Heart left ventricle (tissue), 16 donors: ENCODE measurements at regions not wholly inside any gene's neighbourhood (a gene's known extent, or its start where the extent isn't known, plus 50 kb on each side); places are given as distances from the start of the nearest gene placed in this dataset.

Experiments
- ATAC-seq, 4 donors: fragments of 200-7000 bp; cut with Tn5 transposase; one replicate each; pipeline ENCODE4 v1.9.1; 2020 to 2022; ENCODE audit warnings: moderate library complexity in 4 of 4, mild to moderate bottlenecking in 3 of 4, moderate number of reproducible peaks in 1 of 4
- DNase-seq, 5 donors: peaks; one replicate each; pipeline ENCODE4 v3.0.0-alpha.2; 2020
- H3K27ac ChIP-seq, 12 donors: fragments of 200-600 bp; sonication (generic) in 4 of 12; one replicate each; pipeline versions ENCODE4 v1.5.0 to v1.8.0; 2016 to 2022; ENCODE audit warnings: mild to moderate bottlenecking in 2 of 12
- H3K27me3 ChIP-seq, 9 donors: fragments of 200-600 bp; sonication (generic) in 2 of 9; one replicate each; pipeline versions ENCODE4 v1.5.1 to v1.8.0; 2016 to 2022; ENCODE audit warnings: mild to moderate bottlenecking in 3 of 9
- H3K36me3 ChIP-seq, 9 donors: fragments of 200-600 bp; sonication (generic) in 2 of 9; one replicate each; pipeline versions ENCODE4 v1.5.0 to v1.8.0; 2018 to 2022; ENCODE audit warnings: mild to moderate bottlenecking in 2 of 9
- H3K4me1 ChIP-seq, 12 donors: fragments of 200-600 bp; sonication (generic) in 4 of 12; one replicate each; pipeline versions ENCODE4 v1.5.0 to v1.8.0; 2016 to 2022; ENCODE audit warnings: mild to moderate bottlenecking in 3 of 12
- H3K4me3 ChIP-seq, 12 donors: fragments of 200-600 bp; sonication (generic) in 4 of 12; one replicate each; pipeline versions ENCODE4 v1.5.0 to v1.8.0; 2017 to 2022; ENCODE audit warnings: mild to moderate bottlenecking in 9 of 12, moderate library complexity in 4 of 12
- H3K9me3 ChIP-seq, 12 donors: fragments of 200-600 bp; sonication (generic) in 4 of 12; one replicate each; pipeline versions ENCODE4 v1.5.0 to v1.8.0; 2016 to 2022; ENCODE audit warnings: mild to moderate bottlenecking in 1 of 12
- POLR2A ChIP-seq, 2 donors: fragments of 450-650 bp; IDR thresholded peaks; one replicate each; pipeline ENCODE4 v1.6.1; 2017; ENCODE audit warnings: antibody characterized with exemption in 2 of 2, mild to moderate bottlenecking in 2 of 2, moderate library complexity in 2 of 2
- WGBS, 4 donors: extraction: QIAGEN DNeasy Blood & Tissue Kit in 2 of 4; methylation state at CpG; one replicate each; pipeline versions ENCODE4 v1.1.5 to v1.1.7; 2013 to 2018; 5-methylcytosine and 5-hydroxymethylcytosine counted together
- intact Hi-C, 10 donors: fragments of 100-400 bp; cut with DNase I; formaldehyde crosslinking; loops; one replicate each; pipeline versions ENCODE4 v1.11.1 to v1.14.2; 2022
- TF ChIP-seq, protein P1 (sequence below), 12 donors: fragments of 200-600 bp; sonication (generic) in 4 of 12; IDR thresholded peaks; one replicate each; pipeline versions ENCODE4 v1.5.0 to v1.8.0; 2018 to 2022; ENCODE audit warnings: antibody characterized with exemption in 12 of 12, mild to moderate bottlenecking in 5 of 12
- donor health status: ischemic (EF 13 %, LVEDD 7.1; RV severe dilation, severe dysfunction).
- donor health status: healthy with polysubstance abuse.
- donor health status: DM: no; HTN: yes; CAD: no.
- donor health status: DM: no; HTN: no; CAD: no.
- donor health status: ischemic (EF 25% LVEDD 6.9; RV normal size, moderate dysfunction).
- donor health status: ischemic (EF 25% LVEDD 5.7; RV mildly dilated, moderate dysfunction).
- donor health status: healthy.
- donor health status: DM: yes; HTN: yes; CAD: no.
- donor health status: ischemic (EF 35%, LVEDD 5.7; RV mildly dilated, moderate dysfunction).
- donor health status: nonischemic (EF 11% LVEDD 7.7; RV severe dilation, severe dysfunction).
- donor health status: DM: yes; HTN: yes; CAD: no.
- donor health status: PGD.
- donor health status: ischemic (EF 29% LVEDD 5.4; RV normal size, mild dysfunction).
- donor health status: nonischemic (EF 23%, LVEDD 6.1; RV moderate dilation, normal function).

DNA sequence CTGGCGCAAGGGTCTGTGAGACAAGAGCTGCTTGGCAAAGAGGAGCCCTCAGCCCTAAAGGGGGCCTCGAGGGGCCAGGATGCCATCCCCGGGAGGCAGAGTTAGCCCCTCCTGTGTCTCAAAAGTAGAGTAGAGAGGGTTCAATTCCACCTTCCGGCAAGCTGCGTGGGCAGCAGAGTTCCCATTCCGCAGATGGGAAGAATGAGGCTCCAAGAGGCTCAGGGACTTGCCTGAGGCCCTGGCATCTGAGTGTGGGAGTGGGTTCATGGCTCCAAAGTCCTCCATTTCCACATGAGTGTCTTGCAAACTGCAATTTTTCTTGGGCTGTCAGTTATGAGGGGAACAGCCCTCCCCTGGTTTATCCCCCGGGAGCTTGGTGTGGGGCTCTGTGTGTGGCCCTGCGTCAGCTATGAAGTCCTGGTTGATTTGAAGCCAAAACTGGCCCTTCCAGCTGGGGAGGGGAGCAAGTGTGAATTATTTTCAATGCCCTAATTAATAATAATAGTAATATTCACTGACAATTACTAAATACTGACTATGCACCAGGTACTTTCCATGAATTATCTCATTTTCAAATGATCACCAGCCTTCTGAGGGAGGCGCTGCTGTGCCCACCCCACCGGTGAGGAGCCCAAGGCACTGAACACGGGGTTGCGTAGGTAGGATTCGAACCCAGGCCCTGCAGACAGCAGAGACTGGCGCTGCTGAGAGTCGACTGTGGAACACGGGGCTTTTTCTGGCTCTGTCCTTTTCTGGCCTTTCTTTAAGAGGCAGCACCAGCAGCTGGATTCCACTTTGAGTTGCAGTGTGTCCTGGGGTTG, 153.0 kb upstream of the PTPN1 start:
- WGBS, 4 donors: 83 to 89% (median 87%) methylated on average over 14 to 16 of the region's 16 CpGs
- ATAC-seq: no peak

DNA sequence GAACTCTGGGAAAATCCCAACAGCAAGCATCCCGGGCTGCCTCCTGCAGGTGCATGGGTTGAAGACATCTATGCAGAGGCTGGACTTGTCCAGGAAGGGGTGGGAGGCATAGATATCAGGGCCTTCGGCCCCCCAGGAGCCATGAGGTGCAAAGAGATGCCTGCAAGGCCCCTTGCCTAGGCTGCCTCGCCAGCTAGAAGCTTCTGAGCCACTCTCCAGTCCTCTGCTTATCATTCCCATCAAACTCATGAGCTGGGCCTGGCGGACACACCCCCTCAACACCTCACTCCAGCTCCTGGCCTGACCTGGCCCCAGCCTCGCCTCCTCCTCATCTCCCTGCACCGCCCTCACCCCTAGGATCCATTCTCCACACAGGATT, 152.4 kb upstream of the PTPN1 start:
- Histone ChIP-seq H3K4me3 (no peak overlapping the region), H3K27ac (no peak overlapping the region), H3K36me3 (no peaks in the 10 kb centered on the region), H3K9me3 (no peaks in the 10 kb centered on the region), H3K27me3 (no peaks in the 10 kb centered on the region), H3K4me1 (peaks cover 0 to 19% (median 0%) of the 10 kb centered on the region in 12 donors)
- WGBS, 4 donors: 77 to 94% (median 85%) methylated on average over 5 to 6 of the region's 6 CpGs
- peak in 1 of 5 donors; percentile 25 for DNase-seq
- ATAC-seq: no peak
- intact Hi-C loops: no loop called here
- TF ChIP-seq, protein P1, sequence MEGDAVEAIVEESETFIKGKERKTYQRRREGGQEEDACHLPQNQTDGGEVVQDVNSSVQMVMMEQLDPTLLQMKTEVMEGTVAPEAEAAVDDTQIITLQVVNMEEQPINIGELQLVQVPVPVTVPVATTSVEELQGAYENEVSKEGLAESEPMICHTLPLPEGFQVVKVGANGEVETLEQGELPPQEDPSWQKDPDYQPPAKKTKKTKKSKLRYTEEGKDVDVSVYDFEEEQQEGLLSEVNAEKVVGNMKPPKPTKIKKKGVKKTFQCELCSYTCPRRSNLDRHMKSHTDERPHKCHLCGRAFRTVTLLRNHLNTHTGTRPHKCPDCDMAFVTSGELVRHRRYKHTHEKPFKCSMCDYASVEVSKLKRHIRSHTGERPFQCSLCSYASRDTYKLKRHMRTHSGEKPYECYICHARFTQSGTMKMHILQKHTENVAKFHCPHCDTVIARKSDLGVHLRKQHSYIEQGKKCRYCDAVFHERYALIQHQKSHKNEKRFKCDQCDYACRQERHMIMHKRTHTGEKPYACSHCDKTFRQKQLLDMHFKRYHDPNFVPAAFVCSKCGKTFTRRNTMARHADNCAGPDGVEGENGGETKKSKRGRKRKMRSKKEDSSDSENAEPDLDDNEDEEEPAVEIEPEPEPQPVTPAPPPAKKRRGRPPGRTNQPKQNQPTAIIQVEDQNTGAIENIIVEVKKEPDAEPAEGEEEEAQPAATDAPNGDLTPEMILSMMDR (IDR thresholded peaks at IDR 0.05): no peak
- no peak for TF ChIP-seq POLR2A (IDR thresholded peaks at IDR 0.05)

More for the DNA sequence above, 153.0 kb upstream of the PTPN1 start:
- DNase-seq: peak in 1 of 5 donors; percentile 20
- intact Hi-C loops: no loop called here
- H3K4me3 ChIP-seq: no peak overlapping the region
- H3K4me1 ChIP-seq: peaks cover 0 to 20% (median 0%) of the 10 kb centered on the region in 12 donors
- no peaks in the 10 kb centered on the region for H3K27me3 ChIP-seq
- H3K27ac ChIP-seq: no peak overlapping the region
- no peak for TF ChIP-seq POLR2A (IDR thresholded peaks at IDR 0.05)
- TF ChIP-seq, protein P1 (IDR thresholded peaks at IDR 0.05): no peak
- no peaks in the 10 kb centered on the region for H3K36me3 ChIP-seq
- no peaks in the 10 kb centered on the region for H3K9me3 ChIP-seq

DNA sequence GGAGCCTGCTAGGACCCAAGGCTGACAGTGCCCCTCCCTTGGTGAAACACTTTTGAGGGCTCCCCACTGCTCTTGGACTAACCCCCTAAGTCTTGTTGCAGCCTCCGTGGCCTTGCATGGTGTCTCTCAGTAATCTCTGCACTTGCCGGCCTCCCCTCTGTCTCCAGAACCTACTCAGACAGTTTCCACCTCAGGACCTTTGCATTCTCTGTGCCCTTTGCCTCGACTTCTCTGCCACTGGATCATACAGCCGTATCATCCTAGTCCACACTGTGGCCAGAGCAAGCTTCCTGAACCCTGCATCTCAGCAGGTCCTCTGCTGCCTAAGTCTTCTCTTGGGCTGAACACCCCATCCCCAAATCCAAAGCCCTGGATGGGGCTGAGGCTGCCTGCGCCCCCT, 152.0 kb upstream of the PTPN1 start:
- ATAC-seq (no peak), DNase-seq (peak in 1 of 5 donors; percentile 12)
- peaks cover 0 to 15% (median 0%) of the 10 kb centered on the region in 12 donors for H3K4me1 ChIP-seq
- H3K36me3 ChIP-seq: no peaks in the 10 kb centered on the region
- H3K27me3 ChIP-seq: no peaks in the 10 kb centered on the region
- TF ChIP-seq POLR2A (IDR thresholded peaks at IDR 0.05): no peak
- TF ChIP-seq, protein P1 (IDR thresholded peaks at IDR 0.05): no peak
- H3K27ac ChIP-seq: no peak overlapping the region
- intact Hi-C loops: no loop called here
- H3K9me3 ChIP-seq: no peaks in the 10 kb centered on the region
- no peak overlapping the region for H3K4me3 ChIP-seq
- WGBS, 4 donors: 87 to 97% (median 94%) methylated on average over 5 of the region's 5 CpGs

DNA sequence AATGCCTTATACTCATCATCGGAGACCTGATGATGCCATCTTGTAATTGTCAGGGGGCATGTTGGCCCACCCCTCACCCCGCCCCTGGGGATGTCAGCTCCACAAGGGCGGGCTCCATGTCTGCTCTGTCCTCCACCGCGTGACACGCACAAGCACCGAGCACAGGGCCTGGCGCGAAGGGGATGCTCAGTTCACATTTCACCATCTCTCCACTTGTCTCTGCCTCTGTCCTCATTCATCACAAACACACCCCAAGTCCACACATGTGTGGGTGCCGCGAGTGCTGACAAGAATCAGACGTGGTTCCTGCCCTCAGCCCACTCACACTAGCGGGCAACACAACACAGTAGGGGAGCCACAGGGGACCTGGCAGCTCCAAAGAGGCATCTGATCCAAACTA, 151.2 kb upstream of the PTPN1 start:
- ATAC-seq (no peak), DNase-seq (peak in 1 of 5 donors; percentile 38)
- H3K27me3 ChIP-seq: no peaks in the 10 kb centered on the region
- intact Hi-C loops: no loop called here
- H3K4me1 ChIP-seq: peaks cover 0 to 11% (median 0%) of the 10 kb centered on the region in 12 donors
- H3K9me3 ChIP-seq: no peaks in the 10 kb centered on the region
- 89 to 95% (median 92%) methylated on average over 13 of the region's 13 CpGs for WGBS, 4 donors
- H3K36me3 ChIP-seq: no peaks in the 10 kb centered on the region
- TF ChIP-seq, protein P1 (IDR thresholded peaks at IDR 0.05): no peak
- TF ChIP-seq POLR2A (IDR thresholded peaks at IDR 0.05): no peak
- no peak overlapping the region for H3K4me3 ChIP-seq
- H3K27ac ChIP-seq: no peak overlapping the region
